K562 (cell line): ENCODE measurements at regions not wholly inside any gene's neighbourhood (a gene's known extent, or its start where the extent isn't known, plus 50 kb on each side); places are given as distances from the start of the nearest gene placed in this dataset.

ENCODE experiments used
- ATAC-seq: fragments of 200-7000 bp; cut with Tn5 transposase; 3 replicates; pipeline ENCODE4 v1.9.1; 2020; ENCODE audit warnings: moderate library complexity
- BruUV-seq: library from RNA; stranded (reverse); fragments of 400-500 nt; replicated peaks from 2 replicates; lab custom pipeline; 2021; lab: Mats Ljungman, UMichigan
- CTCF ChIA-PET: fragments of 300-600 bp; formaldehyde crosslinking; extraction: SDS; loops from one replicate; lab custom pipeline; 2021; ENCODE audit warnings: low intra/inter-chr PET ratio; lab: Yijun Ruan, JAX
- POLR2A ChIA-PET: fragments of 300-600, 350-650 bp; sonication (Branson Sonifier 250); formaldehyde crosslinking; extraction: SDS; loops from one replicate; lab custom pipeline; 2021; ENCODE audit warnings: antibody characterized with exemption, inconsistent platforms; lab: Yijun Ruan, JAX
- DNase-seq, 4 experiments: peaks; one replicate each; pipeline versions ENCODE4 v3.0.0 to v3.0.0-alpha.2; 2011 to 2018; ENCODE audit warnings: low spot score in 3 of 4, mixed read lengths in 3 of 4; ENCODE audit errors: extremely low read depth in 1 of 4
- FAIRE-seq: peaks from 2 replicates; lab custom pipeline; 2011; peaks lifted over from hg19 to GRCh38; lab: Jason Lieb, UNC
- H2AFZ ChIP-seq: 2 replicates; pipeline ENCODE4 v1.6.0; 2011; ENCODE audit warnings: low read depth, low read length, control low read depth, inconsistent platforms
- H3K27ac ChIP-seq: fragments of 200-600 bp; 3 replicates; pipeline ENCODE4 v1.8.0; 2011; ENCODE audit warnings: low read depth, mild to moderate bottlenecking, control low read depth, inconsistent platforms, low read length, moderate library complexity, mixed read lengths; ENCODE audit errors: extremely low read depth
- H3K27me3 ChIP-seq, 2 experiments: fragments of 300-600 bp in 1 of 2; 2 replicates in 1 of 2; 3 replicates in 1 of 2; pipeline versions ENCODE4 v1.6.0 to v1.8.0; 2011; ENCODE audit warnings: inconsistent platforms in 2 of 2, low read length in 2 of 2, mild to moderate bottlenecking in 1 of 2, mixed read lengths in 1 of 2, moderate library complexity in 1 of 2; ENCODE audit not compliant: control insufficient read depth in 2 of 2, insufficient read depth in 2 of 2
- H3K36me3 ChIP-seq: fragments of 300-600 bp; 3 replicates; pipeline ENCODE4 v1.8.0; 2011; ENCODE audit warnings: mild to moderate bottlenecking, low read length, inconsistent platforms; ENCODE audit not compliant: control insufficient read depth, insufficient read depth
- H3K4me1 ChIP-seq, 2 experiments: fragments of 200-600 bp in 1 of 2; replicated peaks in 1 of 2; 2 replicates in 1 of 2; 3 replicates in 1 of 2; pipeline versions ENCODE4 v1.5.1 to v1.8.0; 2011; ENCODE audit warnings: inconsistent platforms in 2 of 2, low read length in 2 of 2, mild to moderate bottlenecking in 1 of 2, mixed read lengths in 1 of 2, moderate library complexity in 1 of 2; ENCODE audit not compliant: control insufficient read depth in 2 of 2, insufficient read depth in 2 of 2
- H3K4me2 ChIP-seq: 2 replicates; pipeline ENCODE4 v1.6.1; 2011; ENCODE audit warnings: low read length, control low read depth, inconsistent platforms, mixed read lengths; ENCODE audit not compliant: insufficient read depth
- H3K4me3 ChIP-seq: fragments of 200-600 bp; sonication (generic), shearing (Covaris generic); 2 replicates; pipeline ENCODE4 v1.5.1; 2016; ENCODE audit warnings: control low read depth, inconsistent platforms
- H3K79me2 ChIP-seq: fragments of 200-600 bp; 3 replicates; pipeline ENCODE4 v1.8.0; 2011; ENCODE audit warnings: low read length, inconsistent platforms; ENCODE audit not compliant: control insufficient read depth, insufficient read depth
- H3K9ac ChIP-seq, 2 experiments: 2 replicates each; pipeline versions ENCODE4 v1.6.0 to v1.6.1; 2011; ENCODE audit warnings: low read depth in 2 of 2, low read length in 2 of 2, control low read depth in 1 of 2, inconsistent platforms in 1 of 2, mild to moderate bottlenecking in 1 of 2, mixed read lengths in 1 of 2; ENCODE audit not compliant: insufficient read depth in 1 of 2
- H3K9me1 ChIP-seq: one replicate; pipeline ENCODE4 v1.6.0; 2011; ENCODE audit warnings: inconsistent platforms, mild to moderate bottlenecking, low read length, moderate library complexity; ENCODE audit not compliant: control insufficient read depth, insufficient read depth
- H3K9me3 ChIP-seq: replicated peaks from 2 replicates; pipeline ENCODE4 v1.5.1; 2011; ENCODE audit warnings: low read depth, low read length, inconsistent platforms; ENCODE audit not compliant: control insufficient read depth, insufficient read depth
- H4K20me1 ChIP-seq: replicated peaks from 2 replicates; pipeline ENCODE4 v1.6.1; 2011; ENCODE audit warnings: low read length, inconsistent platforms, mixed read lengths; ENCODE audit not compliant: control insufficient read depth, insufficient read depth
- BRF2 ChIP-seq: IDR thresholded peaks from 3 replicates; pipeline ENCODE4 v1.6.1; 2011; ENCODE audit warnings: borderline replicate concordance, mild to moderate bottlenecking; ENCODE audit not compliant: insufficient read length, insufficient read depth
- CEBPG ChIP-seq, 3 experiments: fragments of 200-800 bp in 1 of 3; sonication (Bioruptor generic) in 1 of 3; sonication (generic) in 1 of 3; formaldehyde crosslinking in 1 of 3; IDR thresholded peaks in 2 of 3; conservative IDR thresholded peaks in 1 of 3; 2 replicates each; pipeline versions ENCODE4 v1.6.1 to v1.8.0; 2016 to 2022; ENCODE audit warnings: missing compliant biosample characterization in 2 of 3, missing genetic modification characterization in 2 of 3, mild to moderate bottlenecking in 1 of 3, missing genetic modification reagents in 1 of 3
- E2F8 ChIP-seq: fragments of 450-650 bp; IDR thresholded peaks from 2 replicates; pipeline ENCODE4 v1.7.1; 2018; ENCODE audit warnings: mild to moderate bottlenecking, low read depth; ENCODE audit not compliant: partially characterized antibody
- MED1 ChIP-seq: sonication (generic); formaldehyde crosslinking; IDR thresholded peaks from 2 replicates; pipeline ENCODE4 v1.8.1; 2023; ENCODE audit warnings: missing genetic modification reagents, borderline replicate concordance
- NELFE ChIP-seq: IDR thresholded peaks from 2 replicates; pipeline ENCODE4 v1.6.1; 2011; ENCODE audit warnings: mild to moderate bottlenecking; ENCODE audit not compliant: insufficient read depth, insufficient read length
- WGBS: fragments of 100-300 bp; shearing (Covaris generic); methylation state at CpG from one replicate; pipeline ENCODE4 v1.1.6; 2016; ENCODE audit warnings: low coverage, mixed read lengths; ENCODE audit not compliant: insufficient coverage; ENCODE audit errors: missing lambda C conversion rate; 5-methylcytosine and 5-hydroxymethylcytosine counted together
- in situ Hi-C: fragments of 300-500 bp; cut with MboI; formaldehyde crosslinking; loops from 4 replicates; pipeline ENCODE4 v1.15.0; 2018; ENCODE audit warnings: inconsistent platforms, mixed read lengths
- intact Hi-C: fragments of 100-400 bp; cut with micrococcal nuclease; formaldehyde crosslinking; loops from 2 replicates; pipeline ENCODE4 v1.14.2; 2022

- TF ChIP-seq CEBPG (CRISPR knock-in tag; IDR thresholded peaks at IDR 0.05) (no peak), CEBPG (tag; conservative IDR thresholded peaks at IDR 0.05 in 1 of 2, IDR thresholded peaks at IDR 0.05 in 1 of 2) (0 out of 4 replicates have a peak, but pooled peaks of 1 of the 2 experiments have one; percentile 13), BRF2 (no peak), MED1 (CRISPR knock-in tag) (no peak)
- Histone ChIP-seq H4K20me1 (0 out of 2 replicates have a peak, but pooled peaks cover 5% of the 10 kb centered on the region), H2AFZ (no peak overlapping the region), H3K79me2 (peaks cover 45% of the 10 kb centered on the region), H3K9me3 (no peaks in the 10 kb centered on the region), H3K9me1 (no peaks in the 10 kb centered on the region), H3K4me3 (no peak overlapping the region), H3K4me1 (no peaks in the 10 kb centered on the region), H3K27me3 (no peaks in the 10 kb centered on the region), H3K4me2 (no peak overlapping the region), H3K27ac (no peak overlapping the region), H3K36me3 (no peaks in the 10 kb centered on the region), H3K9ac (no peak overlapping the region)
- FAIRE-seq (no peak), DNase-seq (no peak), ATAC-seq (no peak)
- intact Hi-C loops, result no loop called here
- 91% methylated on average over 4 of the region's 4 CpGs for WGBS
- ChIA-PET POLR2A (no interaction called here), CTCF (interaction anchor here (0.6 kb wide), 1 partner anchor 19 kb away, joined by 4 read pairs; no protein-coding TSS in a partner anchor)
- in situ Hi-C loops, result no loop called here
- BruUV-seq, result no TSS peak
Observed at GRCh38 chr6:147684906-147685305, 176.4 kb downstream of the SAMD5 start.

GRCh38 chr6:147689398-147689797, 180.9 kb downstream of the SAMD5 start:
- Histone ChIP-seq H3K9ac (no peak overlapping the region), H2AFZ (no peak overlapping the region), H3K4me1 (no peaks in the 10 kb centered on the region)
- CTCF ChIA-PET, result no interaction called here
- no TSS peak for BruUV-seq
- intact Hi-C loops, result no loop called here
- ATAC-seq, result no peak
- TF ChIP-seq E2F8 (no peak), NELFE (no peak)
- TF ChIP-seq, all 486 proteins: peak for 0
- peaks cover 19% of the 10 kb centered on the region; the same call in 1 of the 3 replicates for H3K79me2 ChIP-seq
- no peaks in the 10 kb centered on the region for H3K9me1 ChIP-seq
- no peaks in the 10 kb centered on the region for H4K20me1 ChIP-seq
- H3K27ac ChIP-seq, result no peak overlapping the region
- H3K4me3 ChIP-seq, result no peak overlapping the region
- H3K4me2 ChIP-seq, result no peak overlapping the region
- POLR2A ChIA-PET, result interaction anchor here (1.2 kb wide), 2 partner anchors 8 to 20 kb away, joined by 3 read pairs; no protein-coding TSS in a partner anchor
- H3K9me3 ChIP-seq, result no peaks in the 10 kb centered on the region
- DNase-seq (no peak), FAIRE-seq (no peak)
- H3K36me3 ChIP-seq, result peaks cover 14% of the 10 kb centered on the region; the same call in 1 of the 3 replicates
- in situ Hi-C loops, result no loop called here
- H3K27me3 ChIP-seq, result no peaks in the 10 kb centered on the region
